ENCODE measurements at regions not wholly inside any gene's neighbourhood (a gene's known extent, or its start where the extent isn't known, plus 50 kb on each side); places are given as distances from the start of the nearest gene placed in this dataset.

GRCh38 chr3:41106691-41107090, 92.6 kb upstream of the CTNNB1 start:
- DNase-seq (ENCODE audit: low spot score): no peak

- no peak for DNase-seq (ENCODE audit: low spot score)
These were observed 88.3 kb upstream of the CTNNB1 start for GRCh38 chr3:41111011-41111410.

GRCh38 chr3:41112466-41112865, 86.8 kb upstream of the CTNNB1 start:
- DNase-seq (ENCODE audit: low spot score): no peak

GRCh38 chr3:41115069-41115468, 84.2 kb upstream of the CTNNB1 start:
- peak; percentile 71 for DNase-seq (ENCODE audit: low spot score)

GRCh38 chr3:41116851-41117250, 82.5 kb upstream of the CTNNB1 start:
- DNase-seq (ENCODE audit: low spot score): no peak

- no peak for DNase-seq (ENCODE audit: low spot score)
These were observed 81.9 kb upstream of the CTNNB1 start for GRCh38 chr3:41117398-41117870.

GRCh38 chr3:41118461-41119390, 80.6 kb upstream of the CTNNB1 start:
- no peak for DNase-seq (ENCODE audit: low spot score)

- no peak for DNase-seq (ENCODE audit: low spot score)
These were observed 78.8 kb upstream of the CTNNB1 start for GRCh38 chr3:41120460-41120859.

GRCh38 chr3:41125258-41125657, 74.0 kb upstream of the CTNNB1 start:
- DNase-seq (ENCODE audit: low spot score): no peak

- no peak for DNase-seq (ENCODE audit: low spot score)
These were observed 72.8 kb upstream of the CTNNB1 start for GRCh38 chr3:41126472-41126871.

- no peak for DNase-seq (ENCODE audit: low spot score)
These were observed 72.3 kb upstream of the CTNNB1 start for GRCh38 chr3:41126961-41127360.

- DNase-seq (ENCODE audit: low spot score): no peak
These were observed 71.9 kb upstream of the CTNNB1 start for GRCh38 chr3:41127414-41127813.

- DNase-seq (ENCODE audit: low spot score): no peak
These were observed 69.6 kb upstream of the CTNNB1 start for GRCh38 chr3:41129731-41130130.

- no peak for DNase-seq (ENCODE audit: low spot score)
These were observed 68.1 kb upstream of the CTNNB1 start for GRCh38 chr3:41131224-41131623.

- no peak for DNase-seq (ENCODE audit: low spot score)
These were observed 61.6 kb upstream of the CTNNB1 start for GRCh38 chr3:41137686-41138111.

GRCh38 chr3:41138146-41138545, 61.2 kb upstream of the CTNNB1 start:
- no peak for DNase-seq (ENCODE audit: low spot score)

- no peak for DNase-seq (ENCODE audit: low spot score)
These were observed 60.7 kb upstream of the CTNNB1 start for GRCh38 chr3:41138601-41139000.

GRCh38 chr3:41140242-41140641, 59.1 kb upstream of the CTNNB1 start:
- DNase-seq (ENCODE audit: low spot score): no peak

- no peak for DNase-seq (ENCODE audit: low spot score)
These were observed 57.7 kb upstream of the CTNNB1 start for GRCh38 chr3:41141433-41142167.

GRCh38 chr3:41143421-41144031, 55.8 kb upstream of the CTNNB1 start:
- no peak for DNase-seq (ENCODE audit: low spot score)

GRCh38 chr3:41144631-41145030, 54.7 kb upstream of the CTNNB1 start:
- DNase-seq (ENCODE audit: low spot score): no peak

GRCh38 chr3:41148478-41148877, 50.8 kb upstream of the CTNNB1 start:
- DNase-seq (ENCODE audit: low spot score): no peak

GRCh38 chr3:41148901-41149300, 50.4 kb upstream of the CTNNB1 start:
- no peak for DNase-seq (ENCODE audit: low spot score)
